Activated CD8-positive, alpha-beta memory T cell treated with anti-CD3 and anti-CD28 coated beads for 24 hours (primary cell): ENCODE measurements at regions not wholly inside any gene's neighbourhood (a gene's known extent, or its start where the extent isn't known, plus 50 kb on each side); places are given as distances from the start of the nearest gene placed in this dataset.
"Not testable (repeated sequence)": the region's sequence is repeated elsewhere in the genome, so short reads cannot be mapped to it uniquely, and the experiment has no call there.

ENCODE experiments used
- DNase-seq: peaks from one replicate; pipeline ENCODE4 v3.0.0-alpha.2; 2020

DNA sequence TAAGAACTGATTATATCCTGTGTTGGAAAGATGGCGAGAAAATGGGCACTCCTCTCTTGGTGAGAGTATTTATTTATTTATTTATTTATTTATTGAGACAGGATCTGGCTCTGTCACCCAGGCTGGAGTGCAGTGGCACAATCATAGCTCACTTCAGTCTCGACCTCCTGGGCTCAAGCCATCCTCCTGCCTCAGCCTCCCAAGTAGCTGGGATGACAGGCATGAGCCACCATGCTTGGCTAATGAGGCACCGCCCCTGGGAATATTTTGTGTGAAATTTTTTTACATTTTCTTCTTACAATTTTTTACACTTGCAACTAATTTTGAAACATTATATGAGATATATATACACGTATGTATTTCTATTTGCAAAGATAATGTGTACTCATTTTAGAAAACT, 150.5 kb upstream of the PRR20G start:
- no peak for DNase-seq

DNA sequence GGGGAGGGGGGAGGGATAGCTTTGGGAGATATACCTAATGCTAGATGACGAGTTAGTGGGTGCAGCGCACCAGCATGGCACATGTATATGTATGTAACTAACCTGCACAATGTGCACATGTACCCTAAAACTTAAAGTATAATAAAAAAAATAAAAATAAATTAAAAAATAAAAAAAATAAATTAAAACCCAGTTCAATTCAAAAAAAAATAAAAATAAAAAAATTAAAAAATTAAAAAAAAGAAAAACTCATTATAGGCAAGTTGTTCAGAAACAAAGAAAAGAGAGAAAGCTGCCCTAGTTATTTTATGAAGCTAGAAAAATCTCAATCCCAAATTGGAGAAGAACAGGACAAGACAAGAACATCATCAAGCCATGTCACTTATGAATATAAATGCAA, 147.5 kb upstream of the PRR20G start:
- not testable (repeated sequence) for DNase-seq

DNA sequence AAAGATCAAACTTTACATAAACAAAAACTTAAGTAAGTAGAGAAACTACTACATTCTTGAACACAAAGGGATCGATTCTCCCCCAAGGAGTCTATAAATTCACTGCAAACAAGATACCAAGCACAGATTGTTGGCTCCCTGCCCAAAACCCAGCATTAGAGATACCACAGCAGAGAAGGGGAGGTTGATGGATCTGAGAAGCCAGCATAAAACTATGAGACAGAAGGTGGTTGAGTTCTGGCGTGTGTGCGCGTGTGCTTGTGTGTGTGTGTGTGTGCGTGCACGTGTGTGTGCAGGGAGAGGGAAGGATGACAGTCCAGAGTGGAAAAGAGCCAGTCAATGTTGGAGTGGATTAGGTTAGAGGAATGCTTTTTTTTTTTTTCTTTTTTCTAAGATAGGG, 143.2 kb upstream of the PRR20G start:
- DNase-seq: peak; percentile 9

DNA sequence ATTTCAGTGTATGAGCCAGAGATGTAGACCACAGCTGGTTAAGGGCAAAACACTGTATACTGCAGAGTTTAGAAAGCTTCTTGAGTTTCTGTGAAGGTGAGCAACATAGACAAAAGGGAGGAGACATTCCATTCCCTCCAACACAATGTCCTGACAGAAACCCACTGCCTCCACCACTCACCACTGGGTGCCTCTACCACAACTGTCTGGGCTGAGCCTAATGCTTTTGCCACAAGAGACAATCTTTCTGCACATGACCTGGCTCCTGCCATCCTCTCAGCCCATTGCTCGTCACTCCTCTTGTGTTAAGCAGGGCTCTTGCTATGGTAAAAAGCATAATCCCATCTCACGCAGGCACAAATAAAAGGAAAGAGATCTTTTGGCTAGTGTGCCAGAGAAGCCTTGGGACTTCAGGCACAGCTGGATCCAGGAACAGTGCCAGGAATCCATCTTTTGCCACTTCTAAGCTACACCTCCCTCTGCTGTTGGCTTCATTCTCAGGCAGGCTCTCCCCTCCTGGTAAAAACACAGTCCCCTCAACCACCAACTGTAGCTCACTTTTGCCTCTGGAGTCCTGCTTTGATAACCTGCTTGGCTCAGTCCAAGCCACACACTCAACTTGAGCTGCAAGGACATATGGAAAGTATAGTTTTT, 140.6 kb upstream of the PRR20G start:
- no peak for DNase-seq

GRCh38 chr3:127427666-127428065, 139.8 kb upstream of the PRR20G start:
- DNase-seq: peak; percentile 28

DNA sequence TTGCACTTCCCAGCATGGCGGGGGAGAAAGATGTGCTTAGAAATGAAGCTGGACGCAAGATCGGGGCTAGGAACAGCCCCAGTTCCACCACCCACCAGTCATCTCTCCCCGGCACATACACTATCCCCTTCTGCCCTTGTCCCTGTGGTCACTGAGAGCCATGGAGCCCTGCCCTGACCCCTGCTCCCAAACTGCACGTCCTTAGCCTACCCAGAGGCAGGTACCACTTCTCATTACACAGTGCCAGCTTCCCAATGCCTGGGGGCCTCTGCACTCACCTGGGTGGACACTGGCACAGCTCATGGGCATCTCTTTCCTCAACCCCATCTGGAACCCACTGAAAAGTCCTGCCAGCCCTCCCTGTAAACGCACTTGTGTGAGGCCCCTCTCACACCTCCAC, 139.3 kb upstream of the PRR20G start:
- DNase-seq: no peak

- peak; percentile 9 for DNase-seq
Observed at GRCh38 chr3:127426444-127427153, 138.8 kb upstream of the PRR20G start.

- DNase-seq: peak; percentile 46
Observed at GRCh38 chr3:127425505-127426443, 137.9 kb upstream of the PRR20G start.

DNA sequence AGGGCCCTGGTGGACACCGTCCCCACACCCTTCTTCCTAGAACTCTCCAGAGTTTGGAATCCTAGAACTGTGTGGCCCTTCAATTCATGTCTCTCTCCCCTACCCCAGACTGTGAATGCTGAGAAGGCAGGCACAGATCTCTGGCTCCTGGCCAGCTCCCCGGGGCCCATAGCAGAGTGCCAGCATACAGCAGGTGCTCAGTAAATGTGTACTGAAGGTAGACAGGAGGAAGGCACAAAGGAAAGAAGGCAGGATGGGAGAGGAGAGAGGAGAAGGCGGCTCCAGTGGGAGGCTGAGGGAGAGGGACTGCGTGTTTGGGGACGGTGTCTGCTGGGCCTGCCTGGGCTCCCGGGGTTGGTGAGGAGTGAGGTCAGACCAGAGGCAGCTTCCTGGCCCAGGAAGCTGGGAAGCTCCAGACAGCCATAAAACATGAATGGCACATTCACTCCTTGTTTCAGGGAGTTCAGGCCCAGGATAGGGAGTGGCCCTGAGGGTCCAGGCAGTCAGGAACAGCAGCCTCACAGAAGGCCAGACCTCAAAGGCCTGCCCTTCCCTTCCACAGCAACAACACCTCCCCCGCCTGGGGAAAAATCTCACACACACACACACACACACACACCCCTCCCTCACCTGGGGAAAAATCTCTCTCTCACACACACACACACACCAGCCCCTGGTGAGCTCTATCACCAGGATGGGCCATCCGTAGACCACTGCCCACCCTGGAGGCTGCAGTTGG, 137.1 kb upstream of the PRR20G start:
- DNase-seq: peak; percentile 11

DNA sequence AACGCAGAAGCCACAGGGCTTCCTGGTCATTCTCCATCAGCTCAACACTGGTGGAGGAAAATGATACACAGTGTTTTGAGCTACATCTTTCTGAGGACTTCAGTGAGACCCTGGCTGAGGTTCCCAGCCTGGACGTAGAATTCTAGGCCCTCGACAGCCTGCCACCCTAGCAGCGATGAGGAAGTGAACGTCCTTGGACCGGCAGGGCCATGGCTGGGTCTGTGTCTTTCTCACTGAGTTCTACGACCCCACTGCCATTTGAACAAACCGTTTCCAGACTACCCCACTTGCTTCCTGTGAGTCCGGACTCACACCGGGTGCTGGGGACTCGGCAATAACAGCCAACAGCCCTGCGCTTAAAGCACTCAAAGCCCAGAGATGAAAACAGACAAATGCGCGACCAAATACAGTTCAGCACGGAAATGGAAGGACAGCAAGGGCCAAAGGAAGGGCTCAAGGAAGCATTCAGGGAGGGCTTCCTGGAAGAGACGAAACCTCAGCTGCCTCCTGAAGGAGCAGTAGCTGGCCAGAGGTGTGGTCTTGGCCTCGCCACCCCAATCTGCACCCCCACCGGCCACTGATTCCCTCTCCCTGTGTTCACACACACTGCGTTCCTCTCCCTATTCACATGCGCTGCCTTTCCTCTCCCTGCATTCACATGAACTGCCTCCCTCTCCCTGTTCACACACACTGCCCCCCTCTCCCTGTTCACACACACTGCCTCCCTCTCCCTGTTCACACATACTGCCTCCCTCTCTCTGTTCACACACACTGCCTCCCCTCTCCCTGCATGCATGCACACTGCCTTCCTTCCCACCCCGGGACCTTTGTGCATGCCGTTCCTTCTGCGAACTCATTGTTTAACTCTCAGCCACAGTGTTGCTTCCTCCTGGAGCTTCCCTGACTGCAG, 136.3 kb upstream of the PRR20G start:
- peak; percentile 32 for DNase-seq

DNA sequence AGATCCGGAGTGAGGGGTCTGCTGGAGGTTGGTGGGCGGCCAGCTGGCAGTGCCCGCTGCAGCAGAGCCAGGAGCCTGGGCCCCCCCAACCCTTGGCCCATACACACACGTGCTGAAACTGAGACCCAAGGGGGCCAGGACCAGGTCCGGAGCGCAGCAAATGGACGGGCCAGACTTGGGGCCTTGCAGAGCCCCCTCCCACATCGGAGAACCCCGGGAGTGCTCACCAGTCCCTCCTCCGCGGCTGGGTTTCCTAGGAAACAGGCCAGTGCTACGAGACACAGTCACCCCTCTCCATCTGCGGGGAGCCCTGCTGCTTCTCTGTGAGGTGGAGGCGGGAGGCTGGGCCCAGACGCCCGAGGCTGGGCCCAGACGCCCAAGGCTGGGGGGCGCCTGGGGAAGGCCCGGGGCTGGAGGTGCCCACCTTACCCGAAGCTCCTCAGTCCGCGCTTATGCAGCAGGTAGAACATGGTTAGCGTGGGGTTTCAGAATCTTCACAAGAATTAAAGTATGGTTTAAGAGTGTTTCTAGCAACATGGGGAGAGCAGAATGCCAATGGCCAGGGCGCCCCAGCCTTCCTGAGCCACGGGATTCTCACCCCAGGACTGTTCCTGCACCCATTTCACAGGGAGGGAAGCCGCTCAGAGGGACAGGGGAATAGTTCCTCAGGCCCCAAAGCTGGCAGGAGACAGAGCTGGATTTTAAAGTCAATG, 135.0 kb upstream of the PRR20G start:
- DNase-seq: no peak

DNA sequence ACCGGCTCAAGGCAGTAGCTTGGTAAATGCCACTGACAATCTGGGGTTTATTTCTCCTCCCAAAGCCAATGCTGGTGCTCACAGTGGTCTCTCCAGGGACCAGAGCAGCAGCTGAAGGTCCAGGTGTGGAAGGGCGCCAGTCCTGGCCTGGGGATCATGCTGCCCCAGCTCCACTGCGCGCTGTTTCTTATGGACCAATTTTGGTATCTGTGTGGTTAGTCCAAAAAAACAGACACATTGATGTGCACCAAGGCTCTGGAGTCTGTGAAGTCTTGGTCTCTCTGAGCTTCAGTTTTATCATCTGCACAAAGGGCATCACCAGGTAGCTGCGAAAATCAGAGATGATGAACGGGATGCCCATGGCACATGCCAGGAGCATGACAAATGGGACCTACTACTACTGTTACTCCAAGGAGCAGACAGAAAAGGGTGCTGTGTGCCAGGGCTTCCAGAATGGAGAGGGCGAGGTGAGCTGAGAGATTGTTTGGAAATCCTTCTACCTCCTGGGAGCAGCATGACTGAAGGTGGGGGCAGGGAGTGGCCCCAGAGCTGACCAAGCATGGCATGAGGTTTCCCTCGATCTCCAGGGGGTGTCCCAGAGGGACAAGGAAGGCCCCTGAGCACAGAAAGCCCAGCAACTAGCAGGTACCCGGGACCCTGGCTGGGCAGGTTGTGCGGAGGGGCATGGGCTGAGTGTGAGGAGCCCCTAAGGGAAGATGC, 134.3 kb upstream of the PRR20G start:
- peak; percentile 50 for DNase-seq

- DNase-seq: peak; percentile 45
Observed at GRCh38 chr3:127420829-127421228, 133.0 kb upstream of the PRR20G start.

GRCh38 chr3:127419641-127420553, 132.1 kb upstream of the PRR20G start:
- DNase-seq: peak; percentile 26

DNA sequence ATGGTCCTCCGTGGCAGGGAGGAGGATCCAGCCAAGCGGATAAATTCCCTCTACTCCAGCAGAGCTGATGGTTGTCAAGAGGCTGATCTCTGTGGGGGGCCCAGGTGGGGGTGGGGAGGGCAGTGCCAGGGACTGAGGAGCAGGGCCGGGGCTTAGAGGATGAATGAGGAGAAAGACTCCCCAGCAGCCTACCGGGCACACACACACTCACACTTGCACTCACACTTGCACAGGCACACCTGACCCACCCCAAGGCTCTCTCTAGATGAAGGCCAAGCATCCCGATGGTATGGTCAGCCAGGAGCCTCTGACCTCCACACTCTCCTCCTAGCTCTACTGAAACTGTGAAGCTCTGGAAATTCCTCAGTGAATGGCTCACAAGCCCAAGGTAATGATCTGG, 131.3 kb upstream of the PRR20G start:
- no peak for DNase-seq

GRCh38 chr3:127418560-127419147, 130.8 kb upstream of the PRR20G start:
- DNase-seq: no peak

DNA sequence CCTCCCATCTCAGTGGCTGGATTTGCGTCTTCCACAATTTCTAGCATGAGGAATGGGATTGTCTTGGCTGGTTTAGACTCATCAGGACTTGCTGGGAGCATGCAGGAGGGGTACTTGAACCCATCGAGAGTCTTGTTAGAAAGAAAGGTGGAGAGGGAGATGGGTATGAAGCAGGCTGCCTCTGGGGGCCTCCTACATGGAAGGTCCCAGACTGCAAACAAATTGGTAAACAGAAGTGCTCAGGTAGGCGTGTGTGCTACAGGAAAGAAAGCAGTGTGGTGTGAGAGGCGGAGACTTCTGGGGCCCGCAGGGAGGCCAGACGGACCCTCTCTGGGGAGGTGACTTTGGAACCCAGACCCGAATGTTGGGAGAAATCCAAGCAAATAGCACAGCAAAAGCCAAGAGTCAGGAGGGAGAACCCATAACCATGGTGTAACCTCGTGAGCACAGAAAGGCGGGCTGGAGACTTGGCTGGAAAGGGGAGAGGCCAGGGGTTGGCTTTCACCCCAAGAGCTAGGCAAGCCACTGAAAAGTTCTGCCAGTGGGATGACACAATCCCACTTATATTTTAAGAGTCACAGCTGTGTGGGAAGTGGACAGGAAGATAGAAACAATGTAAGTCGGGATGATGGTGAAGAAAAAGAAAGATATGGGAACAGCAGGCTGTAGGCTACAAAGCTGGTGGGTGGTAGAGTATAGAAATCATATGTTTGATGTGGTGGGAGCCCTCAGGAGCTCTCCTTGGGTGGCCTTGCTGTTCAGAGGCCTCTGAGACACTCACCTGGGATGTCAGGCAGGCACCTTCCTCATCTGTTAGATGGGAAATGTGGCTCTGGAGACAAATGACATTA, 130.1 kb upstream of the PRR20G start:
- no peak for DNase-seq

GRCh38 chr3:127413871-127414270, 126.0 kb upstream of the PRR20G start:
- DNase-seq: peak; percentile 30
